Natural killer cell (primary cell): ENCODE measurements at regions not wholly inside any gene's neighbourhood (a gene's known extent, or its start where the extent isn't known, plus 50 kb on each side); places are given as distances from the start of the nearest gene placed in this dataset.
A peak's percentile ranks its signal among the peaks of the same experiment; 100 is the strongest.

Experiments
- ATAC-seq, 3 donors: fragments of 150-1000 bp in 2 of 3; fragments of 200-7000 bp in 1 of 3; cut with Tn5 transposase; 1 replicate in 1 of 3; 2 replicates in 2 of 3; pipeline ENCODE4 v1.10.0; 2021; ENCODE audit warnings: mild to moderate bottlenecking in 2 of 3, moderate library complexity in 2 of 3
- DNase-seq, 2 donors: peaks; one replicate each; pipeline versions ENCODE4 v3.0.0 to v3.0.0-alpha.2; 2013 to 2021; ENCODE audit warnings: mixed read lengths in 1 of 2
- H3K27ac ChIP-seq: one replicate; pipeline ENCODE4 v1.5.1; 2013; ENCODE audit warnings: mild to moderate bottlenecking, low read length
- H3K27me3 ChIP-seq: one replicate; pipeline ENCODE4 v1.6.1; 2013; ENCODE audit warnings: low read length; ENCODE audit not compliant: control insufficient read depth, insufficient read depth
- H3K36me3 ChIP-seq: one replicate; pipeline ENCODE4 v1.6.1; 2013; ENCODE audit warnings: low read length; ENCODE audit not compliant: control insufficient read depth, insufficient read depth
- H3K4me1 ChIP-seq: one replicate; pipeline ENCODE4 v1.6.1; 2013; ENCODE audit warnings: low read length; ENCODE audit not compliant: control insufficient read depth, insufficient read depth
- H3K4me3 ChIP-seq: one replicate; pipeline ENCODE4 v1.5.1; 2013; ENCODE audit warnings: low read length
- H3K9me3 ChIP-seq: one replicate; pipeline ENCODE4 v1.6.1; 2013; ENCODE audit warnings: low read length; ENCODE audit not compliant: control insufficient read depth, insufficient read depth
- H3K27ac Mint-ChIP-seq, 2 donors: one replicate each; pipeline ENCODE4 v1.8.0; 2022; ENCODE audit warnings: mild to moderate bottlenecking in 2 of 2, mixed read lengths in 2 of 2, moderate library complexity in 1 of 2
- H3K27me3 Mint-ChIP-seq, 2 donors: one replicate each; pipeline ENCODE4 v1.8.0; 2022; ENCODE audit warnings: low read depth in 2 of 2, mixed read lengths in 2 of 2
- H3K36me3 Mint-ChIP-seq: one replicate; pipeline ENCODE4 v1.8.0; 2022; ENCODE audit warnings: mixed read lengths
- H3K4me1 Mint-ChIP-seq, 2 donors: one replicate each; pipeline ENCODE4 v1.8.0; 2022; ENCODE audit warnings: mixed read lengths in 2 of 2
- H3K4me3 Mint-ChIP-seq: one replicate; pipeline ENCODE4 v1.8.0; 2022; ENCODE audit warnings: mild to moderate bottlenecking, moderate library complexity, mixed read lengths
- H3K9me3 Mint-ChIP-seq, 2 donors: one replicate each; pipeline ENCODE4 v1.8.0; 2022; ENCODE audit warnings: mixed read lengths in 2 of 2
- WGBS: methylation state at CpG from one replicate; pipeline ENCODE4 v1.1.7; 2013; ENCODE audit warnings: missing lambda C conversion rate; ENCODE audit not compliant: insufficient coverage; 5-methylcytosine and 5-hydroxymethylcytosine counted together
- intact Hi-C: fragments of 100-400 bp; cut with micrococcal nuclease; formaldehyde crosslinking; loops from one replicate; pipeline ENCODE4 v1.14.2; 2022
- TF ChIP-seq, protein P1 (sequence below): fragments of 200-600 bp; IDR thresholded peaks from one replicate; pipeline ENCODE4 v1.8.0; 2022; ENCODE audit warnings: antibody characterized with exemption

DNA sequence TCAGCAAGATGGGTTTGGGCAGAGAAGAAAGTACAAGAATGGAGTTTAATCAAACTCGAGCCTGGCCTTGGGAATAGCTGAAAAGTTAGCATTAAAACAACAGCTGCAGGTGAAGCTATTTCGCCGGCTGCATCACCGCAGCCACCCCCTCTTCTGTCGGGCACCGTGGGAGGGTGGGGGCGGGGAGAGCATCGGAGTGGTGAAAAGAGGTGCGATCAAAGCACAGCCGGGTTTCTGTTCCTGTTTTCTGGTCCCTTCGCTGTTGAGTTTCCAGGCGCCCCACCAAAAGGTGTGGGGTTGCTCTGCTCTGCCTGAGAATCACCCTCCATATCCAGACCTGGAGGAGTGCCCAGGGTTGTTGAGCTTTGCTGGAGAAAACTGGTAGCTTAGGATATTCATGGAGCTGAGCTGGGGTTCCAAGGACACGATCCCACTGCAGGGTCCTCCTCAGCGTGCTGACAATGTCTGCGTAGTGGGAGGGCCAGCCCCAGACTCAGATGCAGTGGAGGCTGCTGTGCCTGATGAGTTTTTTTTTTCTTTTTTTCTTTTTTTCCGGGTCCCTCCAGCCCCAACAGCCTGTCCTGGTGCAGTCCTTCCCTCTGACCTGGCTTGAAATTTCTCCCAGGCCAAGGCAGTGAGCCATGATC, 127.5 kb upstream of the C1orf174 start:
- ATAC-seq (no peak), DNase-seq (no peak)
- H3K4me3 ChIP-seq, result no peak overlapping the region
- no peaks in the 10 kb centered on the region for H3K4me1 ChIP-seq
- H3K9me3 ChIP-seq, result no peaks in the 10 kb centered on the region
- intact Hi-C loops, result no loop called here
- no peaks in the 10 kb centered on the region for H3K4me1 Mint-ChIP-seq
- H3K36me3 Mint-ChIP-seq, result no peaks in the 10 kb centered on the region
- WGBS, result 35% methylated on average over 16 of the region's 16 CpGs
- no peak overlapping the region for H3K27ac Mint-ChIP-seq
- no peaks in the 10 kb centered on the region for H3K36me3 ChIP-seq
- H3K27me3 Mint-ChIP-seq, result peaks cover 11 to 34% of the 10 kb centered on the region in 2 donors
- TF ChIP-seq, protein P1, sequence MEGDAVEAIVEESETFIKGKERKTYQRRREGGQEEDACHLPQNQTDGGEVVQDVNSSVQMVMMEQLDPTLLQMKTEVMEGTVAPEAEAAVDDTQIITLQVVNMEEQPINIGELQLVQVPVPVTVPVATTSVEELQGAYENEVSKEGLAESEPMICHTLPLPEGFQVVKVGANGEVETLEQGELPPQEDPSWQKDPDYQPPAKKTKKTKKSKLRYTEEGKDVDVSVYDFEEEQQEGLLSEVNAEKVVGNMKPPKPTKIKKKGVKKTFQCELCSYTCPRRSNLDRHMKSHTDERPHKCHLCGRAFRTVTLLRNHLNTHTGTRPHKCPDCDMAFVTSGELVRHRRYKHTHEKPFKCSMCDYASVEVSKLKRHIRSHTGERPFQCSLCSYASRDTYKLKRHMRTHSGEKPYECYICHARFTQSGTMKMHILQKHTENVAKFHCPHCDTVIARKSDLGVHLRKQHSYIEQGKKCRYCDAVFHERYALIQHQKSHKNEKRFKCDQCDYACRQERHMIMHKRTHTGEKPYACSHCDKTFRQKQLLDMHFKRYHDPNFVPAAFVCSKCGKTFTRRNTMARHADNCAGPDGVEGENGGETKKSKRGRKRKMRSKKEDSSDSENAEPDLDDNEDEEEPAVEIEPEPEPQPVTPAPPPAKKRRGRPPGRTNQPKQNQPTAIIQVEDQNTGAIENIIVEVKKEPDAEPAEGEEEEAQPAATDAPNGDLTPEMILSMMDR, result no peak
- H3K27me3 ChIP-seq, result no peaks in the 10 kb centered on the region
- H3K27ac ChIP-seq, result peak overlapping the region; percentile 2
- H3K4me3 Mint-ChIP-seq, result no peak overlapping the region
- peaks cover 0 to 2% of the 10 kb centered on the region in 2 donors for H3K9me3 Mint-ChIP-seq

DNA sequence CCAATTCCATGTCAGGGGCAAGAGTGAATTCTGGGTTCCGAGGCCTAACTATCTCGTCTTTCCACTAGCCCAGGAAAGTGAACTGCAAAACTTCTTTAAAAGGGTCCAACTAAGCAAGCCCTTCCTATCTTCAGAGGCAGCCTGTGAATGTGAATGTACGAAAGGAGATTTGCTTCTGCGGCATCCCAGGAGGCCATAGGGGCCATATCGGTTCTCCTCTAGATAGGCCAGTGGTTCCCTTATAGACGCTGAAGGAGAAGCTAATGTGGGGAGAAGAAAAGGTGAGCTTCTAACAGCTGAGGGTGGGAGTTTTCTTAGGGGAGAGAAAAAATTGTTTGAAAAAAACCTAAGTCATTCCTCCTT, 128.0 kb upstream of the C1orf174 start:
- no peak overlapping the region for H3K27ac ChIP-seq
- intact Hi-C loops, result no loop called here
- H3K4me1 ChIP-seq, result no peaks in the 10 kb centered on the region
- DNase-seq, result no peak
- no peak overlapping the region for H3K4me3 Mint-ChIP-seq
- no peaks in the 10 kb centered on the region for H3K36me3 Mint-ChIP-seq
- H3K27me3 Mint-ChIP-seq, result peaks cover 16 to 38% of the 10 kb centered on the region in 2 donors
- no peaks in the 10 kb centered on the region for H3K9me3 ChIP-seq
- no peaks in the 10 kb centered on the region for H3K27me3 ChIP-seq
- 90% methylated on average over 6 of the region's 6 CpGs for WGBS
- no peak for ATAC-seq
- no peaks in the 10 kb centered on the region for H3K4me1 Mint-ChIP-seq
- no peaks in the 10 kb centered on the region for H3K36me3 ChIP-seq
- H3K9me3 Mint-ChIP-seq, result peaks cover 0 to 2% of the 10 kb centered on the region in 2 donors
- H3K4me3 ChIP-seq, result no peak overlapping the region
- H3K27ac Mint-ChIP-seq, result no peak overlapping the region
- TF ChIP-seq, protein P1, result no peak

DNA sequence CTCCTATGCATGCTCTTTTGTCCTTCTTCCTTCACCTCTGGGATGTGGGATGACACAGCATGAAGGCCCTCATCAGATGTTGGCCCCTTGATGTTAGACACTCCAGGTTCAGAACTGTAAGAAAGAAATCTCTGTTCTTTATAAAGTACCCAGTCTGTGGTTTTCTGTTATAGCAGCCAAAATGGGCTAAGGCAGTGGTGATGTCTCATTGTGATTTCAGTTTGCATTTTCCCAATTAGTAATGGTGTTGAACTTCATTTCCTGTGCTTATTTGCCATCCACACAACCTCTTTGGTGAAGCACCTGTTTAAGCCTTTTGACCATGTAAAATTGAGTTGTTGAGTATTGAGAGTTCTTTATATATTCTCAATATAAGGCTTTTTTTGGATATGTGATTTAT, 129.3 kb upstream of the C1orf174 start:
- Mint-ChIP-seq H3K36me3 (no peaks in the 10 kb centered on the region), H3K9me3 (peaks cover 0 to 2% of the 10 kb centered on the region in 2 donors), H3K27ac (no peak overlapping the region), H3K4me1 (no peaks in the 10 kb centered on the region), H3K4me3 (no peak overlapping the region), H3K27me3 (peaks cover 16 to 38% of the 10 kb centered on the region in 2 donors)
- H3K27ac ChIP-seq, result no peak overlapping the region
- DNase-seq (no peak), ATAC-seq (no peak)
- TF ChIP-seq, protein P1, result no peak
- intact Hi-C loops, result no loop called here
- no peaks in the 10 kb centered on the region for H3K9me3 ChIP-seq
- no peaks in the 10 kb centered on the region for H3K4me1 ChIP-seq
- H3K27me3 ChIP-seq, result no peaks in the 10 kb centered on the region
- H3K4me3 ChIP-seq, result no peak overlapping the region
- H3K36me3 ChIP-seq, result no peaks in the 10 kb centered on the region

DNA sequence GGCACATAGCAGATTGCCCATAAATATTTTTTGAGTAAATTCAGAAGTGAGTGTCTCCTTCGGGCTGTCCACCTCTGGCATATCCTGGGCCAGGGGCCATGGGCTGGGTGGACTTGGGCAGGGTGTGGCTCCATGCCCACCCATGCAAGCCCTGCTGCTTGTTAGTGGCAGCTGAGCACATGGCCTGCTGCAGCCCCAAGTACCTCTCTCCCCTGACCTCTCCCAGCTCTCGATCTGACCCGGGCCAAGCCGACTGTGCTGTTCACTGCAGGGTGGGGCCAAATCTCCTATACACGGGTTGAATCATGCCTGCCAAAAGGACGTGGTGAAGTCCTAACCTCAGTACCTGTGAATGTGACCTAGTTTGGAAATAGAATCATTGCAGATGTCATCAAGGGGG, 132.5 kb upstream of the C1orf174 start:
- intact Hi-C loops, result no loop called here
- peaks cover 2% of the 10 kb centered on the region for H3K27me3 ChIP-seq
- TF ChIP-seq, protein P1, result no peak

More for the DNA sequence above, 132.5 kb upstream of the C1orf174 start:
- Mint-ChIP-seq H3K36me3 (no peaks in the 10 kb centered on the region), H3K4me1 (no peaks in the 10 kb centered on the region), H3K27ac (no peak overlapping the region), H3K4me3 (no peak overlapping the region), H3K27me3 (peaks cover 14 to 28% of the 10 kb centered on the region in 2 donors), H3K9me3 (peaks cover 0 to 2% of the 10 kb centered on the region in 2 donors)
- H3K36me3 ChIP-seq, result no peaks in the 10 kb centered on the region
- H3K4me1 ChIP-seq, result no peaks in the 10 kb centered on the region
- H3K9me3 ChIP-seq, result no peaks in the 10 kb centered on the region
- DNase-seq (no peak), ATAC-seq (no peak)
- WGBS, result 74% methylated on average over 6 of the region's 6 CpGs
- no peak overlapping the region for H3K4me3 ChIP-seq
- H3K27ac ChIP-seq, result no peak overlapping the region
